ENCODE measurements at regions not wholly inside any gene's neighbourhood (a gene's known extent, or its start where the extent isn't known, plus 50 kb on each side); places are given as distances from the start of the nearest gene placed in this dataset.

- peaks cover 0 to under 1% (median 0%) of the 10 kb centered on the region in 8 donors for H3K9me3 Mint-ChIP-seq
- CTCF ChIA-PET (ENCODE audit: partially characterized antibody): interaction anchor here (1.4 kb wide), 1 partner anchor 12 kb away, joined by 6 read pairs; no protein-coding TSS in a partner anchor
- H3K27me3 Mint-ChIP-seq: peaks cover 6 to 25% of the 10 kb centered on the region in 2 donors
- H3K4me1 ChIP-seq (ENCODE audit: insufficient read depth, low read length): no peaks in the 10 kb centered on the region
- H3K4me3 ChIP-seq (ENCODE audit: low read length in 2 of 2): no peak overlapping the region
- no peaks in the 10 kb centered on the region for H3K36me3 ChIP-seq (ENCODE audit: insufficient read depth, low read length)
- no peaks in the 10 kb centered on the region for H3K9me3 ChIP-seq (ENCODE audit: control insufficient read depth in 1 of 2, low read length in 2 of 2)
- H3K27ac ChIP-seq (ENCODE audit: low read depth, low read length): no peak overlapping the region
- intact Hi-C loops (cut with micrococcal nuclease): no loop called here
- H3K36me3 Mint-ChIP-seq: no peaks in the 10 kb centered on the region
- no peak for DNase-seq
- peaks cover 0 to 4% (median 0%) of the 10 kb centered on the region in 4 donors for H3K4me1 Mint-ChIP-seq
- H3K27me3 ChIP-seq (ENCODE audit: insufficient read depth, low read length): peaks cover 1% of the 10 kb centered on the region
- H3K4me3 Mint-ChIP-seq: no peak overlapping the region
- H3K27ac Mint-ChIP-seq: no peak overlapping the region
- POLR2A ChIA-PET (ENCODE audit: partially characterized antibody): no interaction called here
Measured at GRCh38 chr22:35138521-35138920, 72.6 kb downstream of the ISX start.

GRCh38 chr22:35140879-35141745, 75.2 kb downstream of the ISX start:
- Mint-ChIP-seq H3K27ac (no peak overlapping the region), H3K4me3 (no peak overlapping the region), H3K9me3 (no peaks in the 10 kb centered on the region), H3K36me3 (no peaks in the 10 kb centered on the region), H3K27me3 (peaks cover 4 to 14% of the 10 kb centered on the region in 2 donors), H3K4me1 (no peaks in the 10 kb centered on the region)
- no peaks in the 10 kb centered on the region for H3K27me3 ChIP-seq (ENCODE audit: insufficient read depth, low read length)
- H3K36me3 ChIP-seq (ENCODE audit: insufficient read depth, low read length): no peaks in the 10 kb centered on the region
- intact Hi-C loops (cut with micrococcal nuclease): no loop called here
- CTCF ChIA-PET (ENCODE audit: partially characterized antibody): interaction anchor here (0.8 kb wide), 1 partner anchor 9 kb away, joined by 3 read pairs; no protein-coding TSS in a partner anchor
- no peak overlapping the region for H3K4me3 ChIP-seq (ENCODE audit: low read length in 2 of 2)
- no peak overlapping the region for H3K27ac ChIP-seq (ENCODE audit: low read depth, low read length)
- H3K9me3 ChIP-seq (ENCODE audit: control insufficient read depth in 1 of 2, low read length in 2 of 2): no peaks in the 10 kb centered on the region
- H3K4me1 ChIP-seq (ENCODE audit: insufficient read depth, low read length): no peaks in the 10 kb centered on the region
- POLR2A ChIA-PET (ENCODE audit: partially characterized antibody): no interaction called here
- no peak for DNase-seq

- Mint-ChIP-seq H3K9me3 (no peaks in the 10 kb centered on the region), H3K4me1 (peaks cover 0 to 5% (median 2%) of the 10 kb centered on the region in 4 donors), H3K27me3 (peaks cover 16 to 31% of the 10 kb centered on the region in 2 donors), H3K4me3 (no peak overlapping the region), H3K36me3 (no peaks in the 10 kb centered on the region), H3K27ac (no peak overlapping the region)
- DNase-seq: no peak
- no peaks in the 10 kb centered on the region for H3K4me1 ChIP-seq (ENCODE audit: insufficient read depth, low read length)
- CTCF ChIA-PET (ENCODE audit: partially characterized antibody): interaction anchor here (0.6 to 1.1 kb wide), 2 partner anchors 8 to 174 kb away, joined by 3 read pairs; no protein-coding TSS in a partner anchor
- POLR2A ChIA-PET (ENCODE audit: partially characterized antibody): no interaction called here
- H3K27me3 ChIP-seq (ENCODE audit: insufficient read depth, low read length): no peaks in the 10 kb centered on the region
- H3K36me3 ChIP-seq (ENCODE audit: insufficient read depth, low read length): no peaks in the 10 kb centered on the region
- H3K4me3 ChIP-seq (ENCODE audit: low read length in 2 of 2): no peak overlapping the region
- H3K27ac ChIP-seq (ENCODE audit: low read depth, low read length): no peak overlapping the region
- intact Hi-C loops (cut with micrococcal nuclease): no loop called here
- no peaks in the 10 kb centered on the region for H3K9me3 ChIP-seq (ENCODE audit: control insufficient read depth in 1 of 2, low read length in 2 of 2)
Measured at GRCh38 chr22:35148381-35148780, 82.4 kb downstream of the ISX start.

- CTCF ChIA-PET (ENCODE audit: partially characterized antibody): interaction anchor here (1.1 to 2.2 kb wide), 2 partner anchors 9 to 18 kb away, joined by 3 to 13 read pairs; no protein-coding TSS in a partner anchor
- H3K4me3 Mint-ChIP-seq: no peak overlapping the region
- intact Hi-C loops (cut with micrococcal nuclease): no loop called here
- no peaks in the 10 kb centered on the region for H3K9me3 Mint-ChIP-seq
- H3K27me3 ChIP-seq (ENCODE audit: insufficient read depth, low read length): no peaks in the 10 kb centered on the region
- no peak overlapping the region for H3K27ac ChIP-seq (ENCODE audit: low read depth, low read length)
- no peaks in the 10 kb centered on the region for H3K9me3 ChIP-seq (ENCODE audit: control insufficient read depth in 1 of 2, low read length in 2 of 2)
- no peaks in the 10 kb centered on the region for H3K36me3 Mint-ChIP-seq
- peaks cover 0 to 5% (median 2%) of the 10 kb centered on the region in 4 donors for H3K4me1 Mint-ChIP-seq
- POLR2A ChIA-PET (ENCODE audit: partially characterized antibody): no interaction called here
- no peak overlapping the region for H3K4me3 ChIP-seq (ENCODE audit: low read length in 2 of 2)
- no peaks in the 10 kb centered on the region for H3K36me3 ChIP-seq (ENCODE audit: insufficient read depth, low read length)
- H3K27ac Mint-ChIP-seq: no peak overlapping the region
- no peak for DNase-seq
- H3K27me3 Mint-ChIP-seq: peaks cover 16 to 32% of the 10 kb centered on the region in 2 donors
- H3K4me1 ChIP-seq (ENCODE audit: insufficient read depth, low read length): no peaks in the 10 kb centered on the region
Measured at GRCh38 chr22:35148866-35149548, 83.0 kb downstream of the ISX start.

- no peaks in the 10 kb centered on the region for H3K9me3 Mint-ChIP-seq
- peak in 4 of 5 donors; percentile 13 to 37 (median 30) for DNase-seq
- ChIA-PET CTCF (ENCODE audit: partially characterized antibody) (interaction anchor here (1.0 to 2.2 kb wide), 9 partner anchors 8 to 179 kb away, joined by 3 to 13 read pairs (median 4); no protein-coding TSS in a partner anchor), POLR2A (ENCODE audit: partially characterized antibody) (no interaction called here)
- Histone ChIP-seq H3K27me3 (ENCODE audit: insufficient read depth, low read length) (no peaks in the 10 kb centered on the region), H3K9me3 (ENCODE audit: control insufficient read depth in 1 of 2, low read length in 2 of 2) (no peaks in the 10 kb centered on the region), H3K36me3 (ENCODE audit: insufficient read depth, low read length) (no peaks in the 10 kb centered on the region), H3K27ac (ENCODE audit: low read depth, low read length) (no peak overlapping the region), H3K4me3 (ENCODE audit: low read length in 2 of 2) (no peak overlapping the region), H3K4me1 (ENCODE audit: insufficient read depth, low read length) (no peaks in the 10 kb centered on the region)
- H3K27ac Mint-ChIP-seq: no peak overlapping the region
- intact Hi-C loops (cut with micrococcal nuclease): no loop called here
- no peaks in the 10 kb centered on the region for H3K36me3 Mint-ChIP-seq
- H3K4me1 Mint-ChIP-seq: peaks cover 0 to 5% (median 2%) of the 10 kb centered on the region in 4 donors
- H3K4me3 Mint-ChIP-seq: no peak overlapping the region
- H3K27me3 Mint-ChIP-seq: peaks cover 18 to 38% of the 10 kb centered on the region in 2 donors
Measured at GRCh38 chr22:35150183-35151107, 84.5 kb downstream of the ISX start.

GRCh38 chr22:35152316-35152715, 86.4 kb downstream of the ISX start:
- H3K27ac Mint-ChIP-seq: no peak overlapping the region
- intact Hi-C loops (cut with micrococcal nuclease): no loop called here

More at GRCh38 chr22:35152316-35152715, 86.4 kb downstream of the ISX start:
- Mint-ChIP-seq H3K9me3 (peaks cover 0 to 2% (median 0%) of the 10 kb centered on the region in 8 donors), H3K27me3 (peaks cover 20 to 39% of the 10 kb centered on the region in 2 donors), H3K36me3 (no peaks in the 10 kb centered on the region), H3K4me3 (no peak overlapping the region), H3K4me1 (peaks cover 0 to 5% (median 2%) of the 10 kb centered on the region in 4 donors)
- DNase-seq: no peak
- H3K4me1 ChIP-seq (ENCODE audit: insufficient read depth, low read length): no peaks in the 10 kb centered on the region
- H3K27ac ChIP-seq (ENCODE audit: low read depth, low read length): no peak overlapping the region
- H3K27me3 ChIP-seq (ENCODE audit: insufficient read depth, low read length): no peaks in the 10 kb centered on the region
- H3K9me3 ChIP-seq (ENCODE audit: control insufficient read depth in 1 of 2, low read length in 2 of 2): no peaks in the 10 kb centered on the region
- ChIA-PET POLR2A (ENCODE audit: partially characterized antibody) (no interaction called here), CTCF (ENCODE audit: partially characterized antibody) (no interaction called here)
- H3K36me3 ChIP-seq (ENCODE audit: insufficient read depth, low read length): no peaks in the 10 kb centered on the region
- no peak overlapping the region for H3K4me3 ChIP-seq (ENCODE audit: low read length in 2 of 2)
